ENCODE measurements at regions not wholly inside any gene's neighbourhood (a gene's known extent, or its start where the extent isn't known, plus 50 kb on each side); places are given as distances from the start of the nearest gene placed in this dataset.

DNA sequence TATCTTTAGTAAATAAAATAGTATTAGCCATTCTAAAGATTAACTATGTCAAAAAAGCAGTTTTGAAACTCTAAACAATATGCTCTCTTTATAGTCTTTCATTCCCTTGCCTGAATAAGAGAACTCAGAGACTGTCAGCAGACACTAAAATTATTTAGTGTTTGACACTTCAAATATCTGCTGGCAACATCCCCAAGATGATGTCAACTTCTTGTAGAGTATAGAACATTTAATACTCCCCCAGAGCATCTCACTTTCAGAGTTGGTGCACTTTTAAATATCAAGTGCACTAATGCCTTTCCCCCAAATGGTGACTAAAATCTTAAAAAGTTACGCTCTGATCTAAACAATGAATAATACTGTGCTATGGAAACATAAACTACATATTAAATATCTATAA, 374.9 kb downstream of the SLC6A15 start:
- no peak overlapping the region for H4K5ac ChIP-seq (ENCODE audit: low read depth, low read length)
- H2BK20ac ChIP-seq (ENCODE audit: low read depth, low read length) = no peak overlapping the region
- dilution Hi-C loops (cut with HindIII; ENCODE audit: low sequenced_read_pairs, unreplicated experiment) = no loop called here
- H3K9me1 ChIP-seq (ENCODE audit: insufficient read depth, low read length) = no peaks in the 10 kb centered on the region
- CTCF ChIA-PET = no interaction called here
- no peak overlapping the region for H2AK5ac ChIP-seq (ENCODE audit: low read depth, low read length)
- H4K91ac ChIP-seq (ENCODE audit: insufficient read depth, low read depth, low read length) = no peak overlapping the region
- no peaks in the 10 kb centered on the region for H3K36me3 ChIP-seq (ENCODE audit: control insufficient read depth, insufficient read depth, low read length)
- no peak overlapping the region for H2BK15ac ChIP-seq (ENCODE audit: low read depth, low read length)
- H4K20me1 ChIP-seq (ENCODE audit: insufficient read depth, low read length) = no peaks in the 10 kb centered on the region
- H3K27ac ChIP-seq (ENCODE audit: insufficient read depth, low read length) = no peak overlapping the region
- H3K18ac ChIP-seq (ENCODE audit: low read depth, low read length) = no peak overlapping the region
- no peaks in the 10 kb centered on the region for H3K4me1 ChIP-seq (ENCODE audit: control insufficient read depth, insufficient read depth, low read length)
- H3K14ac ChIP-seq (replicated peaks; ENCODE audit: low read depth, low read length) = no peak overlapping the region
- no peaks in the 10 kb centered on the region for H3K27me3 ChIP-seq (ENCODE audit: control insufficient read depth, insufficient read depth, low read length)
- no TSS peak for BruUV-seq (replicated peaks)
- H4K8ac ChIP-seq (ENCODE audit: low read depth in 2 of 2, low read length in 2 of 2) = no peak overlapping the region
- no peak overlapping the region for H2AFZ ChIP-seq (replicated peaks; ENCODE audit: low read length, poor library complexity)
- H3K9me3 ChIP-seq (ENCODE audit: control insufficient read depth, insufficient read depth, low read length) = no peaks in the 10 kb centered on the region
- no peak overlapping the region for H3K4ac ChIP-seq (ENCODE audit: low read depth, low read length)
- no peak overlapping the region for H3K23ac ChIP-seq (ENCODE audit: low read depth, low read length)
- intact Hi-C loops (cut with micrococcal nuclease) = loop anchor here (1.0 kb wide), 1 partner anchor 89 kb away; no protein-coding TSS in a partner anchor
- in situ Hi-C loops (cut with MboI; ENCODE audit: low sequenced_read_pairs) = no loop called here
- no peak overlapping the region for H2BK120ac ChIP-seq (ENCODE audit: low read depth, low read length)
- H3K4me3 ChIP-seq (ENCODE audit: insufficient read depth, low read depth, low read length) = no peak overlapping the region
- ATAC-seq (ENCODE audit: low read depth) (no peak), DNase-seq (no peak)
- WGBS, 2 experiments (ENCODE audit: extremely low coverage in 2 of 2, insufficient read length in 1 of 2) = no CpG with 5 or more reads among the region's 1 CpG
- POLR2A ChIA-PET (ENCODE audit: unreplicated experiment) = no interaction called here
- TF ChIP-seq RCOR1 (IDR thresholded peaks at IDR 0.05; ENCODE audit: insufficient replicate concordance, low read length) = no peak
- TF ChIP-seq, protein P1, sequence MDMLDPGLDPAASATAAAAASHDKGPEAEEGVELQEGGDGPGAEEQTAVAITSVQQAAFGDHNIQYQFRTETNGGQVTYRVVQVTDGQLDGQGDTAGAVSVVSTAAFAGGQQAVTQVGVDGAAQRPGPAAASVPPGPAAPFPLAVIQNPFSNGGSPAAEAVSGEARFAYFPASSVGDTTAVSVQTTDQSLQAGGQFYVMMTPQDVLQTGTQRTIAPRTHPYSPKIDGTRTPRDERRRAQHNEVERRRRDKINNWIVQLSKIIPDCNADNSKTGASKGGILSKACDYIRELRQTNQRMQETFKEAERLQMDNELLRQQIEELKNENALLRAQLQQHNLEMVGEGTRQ (IDR thresholded peaks at IDR 0.05; ENCODE audit: low read depth, low read length) = no peak
- TF ChIP-seq, protein P2, sequence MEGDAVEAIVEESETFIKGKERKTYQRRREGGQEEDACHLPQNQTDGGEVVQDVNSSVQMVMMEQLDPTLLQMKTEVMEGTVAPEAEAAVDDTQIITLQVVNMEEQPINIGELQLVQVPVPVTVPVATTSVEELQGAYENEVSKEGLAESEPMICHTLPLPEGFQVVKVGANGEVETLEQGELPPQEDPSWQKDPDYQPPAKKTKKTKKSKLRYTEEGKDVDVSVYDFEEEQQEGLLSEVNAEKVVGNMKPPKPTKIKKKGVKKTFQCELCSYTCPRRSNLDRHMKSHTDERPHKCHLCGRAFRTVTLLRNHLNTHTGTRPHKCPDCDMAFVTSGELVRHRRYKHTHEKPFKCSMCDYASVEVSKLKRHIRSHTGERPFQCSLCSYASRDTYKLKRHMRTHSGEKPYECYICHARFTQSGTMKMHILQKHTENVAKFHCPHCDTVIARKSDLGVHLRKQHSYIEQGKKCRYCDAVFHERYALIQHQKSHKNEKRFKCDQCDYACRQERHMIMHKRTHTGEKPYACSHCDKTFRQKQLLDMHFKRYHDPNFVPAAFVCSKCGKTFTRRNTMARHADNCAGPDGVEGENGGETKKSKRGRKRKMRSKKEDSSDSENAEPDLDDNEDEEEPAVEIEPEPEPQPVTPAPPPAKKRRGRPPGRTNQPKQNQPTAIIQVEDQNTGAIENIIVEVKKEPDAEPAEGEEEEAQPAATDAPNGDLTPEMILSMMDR (conservative IDR thresholded peaks at IDR 0.05; ENCODE audit: low read depth, low read length) = no peak
- no peak for TF ChIP-seq BHLHE40 (IDR thresholded peaks at IDR 0.05; ENCODE audit: low read depth, low read length)
- TF ChIP-seq, protein P3, sequence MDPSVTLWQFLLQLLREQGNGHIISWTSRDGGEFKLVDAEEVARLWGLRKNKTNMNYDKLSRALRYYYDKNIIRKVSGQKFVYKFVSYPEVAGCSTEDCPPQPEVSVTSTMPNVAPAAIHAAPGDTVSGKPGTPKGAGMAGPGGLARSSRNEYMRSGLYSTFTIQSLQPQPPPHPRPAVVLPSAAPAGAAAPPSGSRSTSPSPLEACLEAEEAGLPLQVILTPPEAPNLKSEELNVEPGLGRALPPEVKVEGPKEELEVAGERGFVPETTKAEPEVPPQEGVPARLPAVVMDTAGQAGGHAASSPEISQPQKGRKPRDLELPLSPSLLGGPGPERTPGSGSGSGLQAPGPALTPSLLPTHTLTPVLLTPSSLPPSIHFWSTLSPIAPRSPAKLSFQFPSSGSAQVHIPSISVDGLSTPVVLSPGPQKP (IDR thresholded peaks at IDR 0.05; ENCODE audit: borderline replicate concordance, low read depth, low read length) = no peak
- TF ChIP-seq CHD1 (IDR thresholded peaks at IDR 0.05; ENCODE audit: low read depth, low read length) = no peak
- TF ChIP-seq MAFK (IDR thresholded peaks at IDR 0.05; ENCODE audit: low read depth, low read length) = no peak
- no peak for TF ChIP-seq MXI1 (IDR thresholded peaks at IDR 0.05; ENCODE audit: borderline replicate concordance, low read depth, low read length)
- TF ChIP-seq RAD21 (IDR thresholded peaks at IDR 0.05; ENCODE audit: low read length) = no peak
- no peak for TF ChIP-seq POLR2A (IDR thresholded peaks at IDR 0.05; ENCODE audit: low read depth, low read length)
- TF ChIP-seq SMC3 (IDR thresholded peaks at IDR 0.05; ENCODE audit: low read depth, low read length) = no peak
- no peak for TF ChIP-seq FOS (IDR thresholded peaks at IDR 0.05; ENCODE audit: low read depth, low read length)
- no peak for TF ChIP-seq RFX5 (IDR thresholded peaks at IDR 0.05; ENCODE audit: low read depth, low read length)
- no peak overlapping the region for H3K56ac ChIP-seq (ENCODE audit: extremely low read depth, insufficient read depth, low read length)
- no peak overlapping the region for H3K9ac ChIP-seq (ENCODE audit: low read depth, low read length)
- no peaks in the 10 kb centered on the region for H3K79me1 ChIP-seq (ENCODE audit: low read depth in 1 of 2, low read length in 2 of 2)
- no peak overlapping the region for H3K4me2 ChIP-seq (ENCODE audit: low read depth, low read length)
- no peak overlapping the region for H2AK9ac ChIP-seq (replicated peaks; ENCODE audit: low read depth, low read length, poor library complexity)
- no peak overlapping the region for H2BK5ac ChIP-seq (ENCODE audit: low read depth, low read length, poor library complexity, severe bottlenecking)

Measured in IMR-90 (cell line).